ENCODE measurements at regions not wholly inside any gene's neighbourhood (a gene's known extent, or its start where the extent isn't known, plus 50 kb on each side); places are given as distances from the start of the nearest gene placed in this dataset.
A peak's percentile ranks its signal among the peaks of the same experiment; 100 is the strongest.

DNA sequence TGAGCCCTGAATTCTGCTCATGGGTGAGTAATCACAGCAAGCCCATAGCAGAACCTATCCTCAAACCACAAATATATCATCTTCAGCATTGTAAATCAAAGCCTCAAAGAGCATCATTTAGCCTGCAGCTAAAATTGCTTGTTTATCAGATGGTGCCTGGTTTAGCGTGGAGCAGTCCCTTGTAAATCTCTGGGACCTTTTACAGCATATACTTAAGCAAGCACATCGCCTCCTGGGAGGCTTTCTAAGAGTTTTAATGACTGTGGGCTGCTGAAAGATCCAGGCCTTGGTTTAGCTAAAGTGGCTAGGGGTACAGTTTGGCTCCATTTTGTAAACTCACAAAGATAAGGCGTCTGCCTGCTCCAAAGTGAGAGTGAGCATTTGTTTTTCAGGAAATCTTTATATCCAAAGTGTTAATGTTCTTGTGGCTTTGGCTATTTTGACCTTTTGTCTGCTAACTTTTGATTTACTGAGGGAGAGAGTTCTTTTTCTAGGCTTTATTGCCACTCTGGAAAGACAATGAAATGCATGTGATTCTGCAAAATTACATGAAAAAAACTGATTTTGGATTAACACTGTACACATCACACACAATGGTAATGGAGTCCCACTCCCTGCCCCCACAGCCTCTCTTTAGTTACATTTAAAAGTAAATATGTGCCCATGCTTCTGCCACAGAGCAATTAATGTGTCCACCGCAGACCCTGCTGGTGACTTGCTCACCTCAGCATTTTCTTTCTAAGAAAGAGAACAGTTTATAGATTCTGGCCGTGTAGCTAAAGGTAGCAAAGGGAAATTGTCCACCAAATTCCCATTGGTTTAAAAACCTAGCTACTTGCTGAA, 194.8 kb downstream of the LNPK start:
- 79 to 86% (median 81%) methylated on average over 5 of the region's 5 CpGs for WGBS, 4 donors
- no peak overlapping the region for H3K4me3 ChIP-seq

DNA sequence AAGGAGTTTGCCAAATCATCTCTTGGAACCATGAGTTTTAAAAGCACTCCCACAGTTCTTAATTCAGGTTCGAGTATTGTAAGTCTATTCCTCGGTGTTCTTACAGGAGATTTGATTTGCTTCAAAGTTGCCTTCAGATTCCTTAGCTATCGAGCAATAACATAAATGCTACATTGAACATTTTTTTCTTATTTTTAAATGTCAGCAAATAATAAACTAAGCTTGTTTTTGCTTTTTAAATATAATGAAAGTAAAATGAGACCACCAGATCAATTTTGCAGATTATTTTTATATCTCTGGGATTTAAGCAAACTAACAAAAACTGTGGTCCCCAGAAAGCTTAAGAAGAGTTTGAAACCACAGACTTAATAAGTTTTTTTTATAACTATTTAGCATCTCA, 195.5 kb downstream of the LNPK start:
- WGBS, 4 donors = 17 to 85% (median 69%) methylated on average over 3 of the region's 3 CpGs
- no peak overlapping the region for H3K27ac ChIP-seq
- DNase-seq (no peak), ATAC-seq (no peak)
- no peaks in the 10 kb centered on the region for H3K36me3 ChIP-seq
- no peak overlapping the region for H3K4me3 ChIP-seq
- H3K4me1 ChIP-seq = peaks cover 0 to 4% (median 0%) of the 10 kb centered on the region in 12 donors
- no peaks in the 10 kb centered on the region for H3K9me3 ChIP-seq
- no peaks in the 10 kb centered on the region for H3K27me3 ChIP-seq
- TF ChIP-seq POLR2A (IDR thresholded peaks at IDR 0.05) = no peak
- TF ChIP-seq, protein P1, sequence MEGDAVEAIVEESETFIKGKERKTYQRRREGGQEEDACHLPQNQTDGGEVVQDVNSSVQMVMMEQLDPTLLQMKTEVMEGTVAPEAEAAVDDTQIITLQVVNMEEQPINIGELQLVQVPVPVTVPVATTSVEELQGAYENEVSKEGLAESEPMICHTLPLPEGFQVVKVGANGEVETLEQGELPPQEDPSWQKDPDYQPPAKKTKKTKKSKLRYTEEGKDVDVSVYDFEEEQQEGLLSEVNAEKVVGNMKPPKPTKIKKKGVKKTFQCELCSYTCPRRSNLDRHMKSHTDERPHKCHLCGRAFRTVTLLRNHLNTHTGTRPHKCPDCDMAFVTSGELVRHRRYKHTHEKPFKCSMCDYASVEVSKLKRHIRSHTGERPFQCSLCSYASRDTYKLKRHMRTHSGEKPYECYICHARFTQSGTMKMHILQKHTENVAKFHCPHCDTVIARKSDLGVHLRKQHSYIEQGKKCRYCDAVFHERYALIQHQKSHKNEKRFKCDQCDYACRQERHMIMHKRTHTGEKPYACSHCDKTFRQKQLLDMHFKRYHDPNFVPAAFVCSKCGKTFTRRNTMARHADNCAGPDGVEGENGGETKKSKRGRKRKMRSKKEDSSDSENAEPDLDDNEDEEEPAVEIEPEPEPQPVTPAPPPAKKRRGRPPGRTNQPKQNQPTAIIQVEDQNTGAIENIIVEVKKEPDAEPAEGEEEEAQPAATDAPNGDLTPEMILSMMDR (IDR thresholded peaks at IDR 0.05) = no peak
- intact Hi-C loops (cut with DNase I) = no loop called here

More for the DNA sequence above, 194.8 kb downstream of the LNPK start:
- no peaks in the 10 kb centered on the region for H3K36me3 ChIP-seq
- no peak for ATAC-seq
- H3K27ac ChIP-seq = no peak overlapping the region
- intact Hi-C loops (cut with DNase I) = no loop called here
- TF ChIP-seq, protein P1 (IDR thresholded peaks at IDR 0.05) = no peak
- no peak for TF ChIP-seq POLR2A (IDR thresholded peaks at IDR 0.05)
- no peaks in the 10 kb centered on the region for H3K9me3 ChIP-seq
- peaks cover 0 to 4% (median 0%) of the 10 kb centered on the region in 12 donors for H3K4me1 ChIP-seq
- H3K27me3 ChIP-seq = no peaks in the 10 kb centered on the region
- no peak for DNase-seq

DNA sequence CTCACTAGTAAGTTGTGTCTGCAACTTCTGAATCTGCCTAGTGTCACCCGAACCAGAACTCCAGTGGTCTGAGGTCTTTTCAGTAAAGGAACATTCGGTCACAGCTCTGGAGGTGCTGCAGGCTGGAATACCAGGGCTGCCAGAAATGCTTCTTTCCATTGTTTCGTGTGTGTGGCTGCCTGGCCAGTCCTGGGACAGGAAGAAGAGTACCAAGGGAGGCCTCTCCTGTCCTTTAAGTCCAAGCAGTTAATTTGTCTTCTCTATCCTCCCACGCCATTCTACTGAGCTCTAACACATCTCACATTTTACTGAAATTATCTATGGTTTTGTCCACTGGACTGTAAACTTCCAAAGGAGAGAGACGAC, 196.0 kb downstream of the LNPK start:
- H3K4me3 ChIP-seq = no peak overlapping the region
- no peak for ATAC-seq
- H3K36me3 ChIP-seq = no peaks in the 10 kb centered on the region
- no peaks in the 10 kb centered on the region for H3K27me3 ChIP-seq
- TF ChIP-seq, protein P1 (IDR thresholded peaks at IDR 0.05) = no peak
- no peak for TF ChIP-seq POLR2A (IDR thresholded peaks at IDR 0.05)
- WGBS, 4 donors = 29 to 58% (median 47%) methylated on average over 5 of the region's 5 CpGs
- intact Hi-C loops (cut with DNase I) = no loop called here
- H3K27ac ChIP-seq = peak overlapping the region in 1 of 12 donors; percentile 34
- no peaks in the 10 kb centered on the region for H3K9me3 ChIP-seq
- peaks cover 0 to 4% (median 0%) of the 10 kb centered on the region in 12 donors for H3K4me1 ChIP-seq
- no peak for DNase-seq

DNA sequence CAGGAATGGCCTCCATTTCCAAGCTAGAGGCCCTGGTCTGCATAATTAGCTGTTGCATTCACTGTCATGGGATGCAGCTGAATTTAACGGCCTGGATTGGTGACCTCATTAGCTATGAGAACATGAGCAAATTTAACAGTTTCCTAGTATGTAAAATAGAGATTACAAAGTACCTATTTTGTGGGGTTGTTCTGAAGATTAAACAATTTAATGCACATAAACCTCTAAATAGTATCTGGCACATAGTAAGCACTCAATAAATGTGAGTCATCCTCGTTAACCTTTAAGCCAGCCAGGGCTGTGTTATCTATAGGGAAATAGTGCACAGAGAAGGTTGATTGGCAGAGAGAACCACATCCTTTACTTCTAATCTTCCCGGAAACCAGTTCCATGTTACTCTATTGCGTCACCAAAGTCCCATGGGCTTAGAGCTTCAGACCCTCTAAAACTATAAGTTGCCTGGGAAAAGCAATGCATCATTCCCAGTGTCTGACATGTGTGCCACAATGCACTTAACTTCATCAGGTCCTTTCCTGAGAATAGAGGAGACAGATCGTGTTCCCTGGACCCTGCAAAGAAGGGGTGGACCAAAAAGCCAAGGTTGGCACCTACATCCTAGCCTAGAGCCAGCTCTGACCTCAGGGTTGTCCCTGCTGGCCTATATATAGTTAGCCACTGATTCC, 196.5 kb downstream of the LNPK start:
- no peaks in the 10 kb centered on the region for H3K36me3 ChIP-seq
- TF ChIP-seq, protein P1 (IDR thresholded peaks at IDR 0.05) = no peak
- no peak for TF ChIP-seq POLR2A (IDR thresholded peaks at IDR 0.05)
- H3K4me3 ChIP-seq = no peak overlapping the region
- ATAC-seq = peak; percentile 45 to 87 (median 74)
- intact Hi-C loops (cut with DNase I) = no loop called here
- H3K27me3 ChIP-seq = no peaks in the 10 kb centered on the region
- H3K4me1 ChIP-seq = peaks cover 0 to 4% (median 0%) of the 10 kb centered on the region in 12 donors
- no peaks in the 10 kb centered on the region for H3K9me3 ChIP-seq
- WGBS, 4 donors = 46 to 61% (median 54%) methylated on average over 5 of the region's 5 CpGs
- H3K27ac ChIP-seq = peak overlapping the region in 1 of 12 donors; percentile 34
- DNase-seq = no peak
